Ammon's horn (tissue), 1 donor: ENCODE measurements at regions not wholly inside any gene's neighbourhood (a gene's known extent, or its start where the extent isn't known, plus 50 kb on each side); places are given as distances from the start of the nearest gene placed in this dataset.
A peak's percentile ranks its signal among the peaks of the same experiment; 100 is the strongest.
"Not testable (repeated sequence)": the region's sequence is repeated elsewhere in the genome, so short reads cannot be mapped to it uniquely, and the experiment has no call there.

Experiments used
- DNase-seq: peaks from one replicate; pipeline ENCODE4 v3.0.0-alpha.2; 2016; ENCODE audit warnings: low spot score

GRCh38 chr9:100813871-100814270, 214.7 kb upstream of the PLPPR1 start:
- no peak for DNase-seq

GRCh38 chr9:100819980-100820379, 208.5 kb upstream of the PLPPR1 start:
- no peak for DNase-seq

GRCh38 chr9:100833035-100833434, 195.5 kb upstream of the PLPPR1 start:
- not testable (repeated sequence) for DNase-seq

GRCh38 chr9:100838857-100839256, 189.7 kb upstream of the PLPPR1 start:
- DNase-seq: no peak

- DNase-seq: no peak
Measured at GRCh38 chr9:100848726-100849125, 179.8 kb upstream of the PLPPR1 start.

GRCh38 chr9:100852088-100852487, 176.4 kb upstream of the PLPPR1 start:
- no peak for DNase-seq

GRCh38 chr9:100856238-100856637, 172.3 kb upstream of the PLPPR1 start:
- DNase-seq: no peak

GRCh38 chr9:100865111-100865510, 163.4 kb upstream of the PLPPR1 start:
- no peak for DNase-seq

GRCh38 chr9:100865648-100866047, 162.9 kb upstream of the PLPPR1 start:
- DNase-seq: no peak

GRCh38 chr9:100869326-100869725, 159.2 kb upstream of the PLPPR1 start:
- no peak for DNase-seq

GRCh38 chr9:100879884-100880283, 148.6 kb upstream of the PLPPR1 start:
- DNase-seq: no peak

GRCh38 chr9:100880284-100880683, 148.2 kb upstream of the PLPPR1 start:
- DNase-seq: no peak

- peak; percentile 82 for DNase-seq
Measured at GRCh38 chr9:100884518-100884917, 144.0 kb upstream of the PLPPR1 start.

GRCh38 chr9:100890321-100890720, 138.2 kb upstream of the PLPPR1 start:
- no peak for DNase-seq

GRCh38 chr9:100911273-100911672, 117.3 kb upstream of the PLPPR1 start:
- no peak for DNase-seq

- no peak for DNase-seq
Measured at GRCh38 chr9:100913257-100913656, 115.3 kb upstream of the PLPPR1 start.

GRCh38 chr9:100914266-100914665, 114.3 kb upstream of the PLPPR1 start:
- no peak for DNase-seq

- DNase-seq: peak; percentile 66
Measured at GRCh38 chr9:100919506-100919905, 109.0 kb upstream of the PLPPR1 start.

- DNase-seq: no peak
Measured at GRCh38 chr9:100926366-100926765, 102.2 kb upstream of the PLPPR1 start.

GRCh38 chr9:100927763-100928162, 100.8 kb upstream of the PLPPR1 start:
- DNase-seq: no peak

- DNase-seq: no peak
Measured at GRCh38 chr9:100933656-100934055, 94.9 kb upstream of the PLPPR1 start.

- no peak for DNase-seq
Measured at GRCh38 chr9:100937382-100937781, 91.1 kb upstream of the PLPPR1 start.

GRCh38 chr9:100938507-100938906, 90.0 kb upstream of the PLPPR1 start:
- DNase-seq: no peak

- no peak for DNase-seq
Measured at GRCh38 chr9:100939636-100940035, 88.9 kb upstream of the PLPPR1 start.

- peak; percentile 57 for DNase-seq
Measured at GRCh38 chr9:100959226-100959625, 69.3 kb upstream of the PLPPR1 start.
